Sigmoid colon (tissue), 6 donors: ENCODE measurements at regions not wholly inside any gene's neighbourhood (a gene's known extent, or its start where the extent isn't known, plus 50 kb on each side); places are given as distances from the start of the nearest gene placed in this dataset.
"Not testable (repeated sequence)": the region's sequence is repeated elsewhere in the genome, so short reads cannot be mapped to it uniquely, and the experiment has no call there.

ENCODE experiments used
- DNase-seq: peaks from one replicate; pipeline ENCODE4 v3.0.0-alpha.2; 2019
- H3K27ac ChIP-seq, 4 donors: fragments of 200-600 bp; sonication (generic); one replicate each; pipeline ENCODE4 v1.5.1; 2016 to 2019; ENCODE audit warnings: mild to moderate bottlenecking in 1 of 4
- H3K27me3 ChIP-seq, 3 donors: fragments of 200-600 bp; sonication (generic); one replicate each; pipeline ENCODE4 v1.5.1; 2019; ENCODE audit warnings: mild to moderate bottlenecking in 1 of 3
- H3K36me3 ChIP-seq, 4 donors: fragments of 200-600 bp; sonication (generic); one replicate each; pipeline ENCODE4 v1.5.1; 2016 to 2019
- H3K4me1 ChIP-seq, 4 donors: fragments of 200-600 bp; sonication (generic); one replicate each; pipeline ENCODE4 v1.5.1; 2017 to 2019
- H3K4me3 ChIP-seq, 4 donors: fragments of 200-600 bp; sonication (generic); one replicate each; pipeline ENCODE4 v1.5.1; 2017 to 2019; ENCODE audit warnings: mild to moderate bottlenecking in 2 of 4, moderate library complexity in 1 of 4
- H3K9me3 ChIP-seq, 4 donors: fragments of 200-600 bp in 3 of 4; sonication (generic) in 3 of 4; one replicate each; pipeline versions ENCODE4 v1.5.1 to v1.6.1; 2013 to 2019
- CTCF ChIP-seq, 4 experiments: fragments of 450-650 bp in 3 of 4; fragments of 200-600 bp in 1 of 4; IDR thresholded peaks; one replicate each; pipeline ENCODE4 v1.5.1; 2016 to 2019; ENCODE audit warnings: antibody characterized with exemption in 4 of 4, mild to moderate bottlenecking in 3 of 4, moderate library complexity in 2 of 4
- EP300 ChIP-seq, 4 donors: sonication (generic); formaldehyde crosslinking; IDR thresholded peaks; one replicate each; pipeline ENCODE4 v1.6.1; 2017; ENCODE audit warnings: antibody characterized with exemption in 4 of 4
- POLR2A ChIP-seq, 2 donors: fragments of 450-650 bp; IDR thresholded peaks; one replicate each; pipeline ENCODE4 v1.6.1; 2016; ENCODE audit warnings: antibody characterized with exemption in 2 of 2, mild to moderate bottlenecking in 2 of 2, moderate library complexity in 2 of 2
- POLR2AphosphoS5 ChIP-seq, 4 donors: sonication (generic); formaldehyde crosslinking; IDR thresholded peaks; one replicate each; pipeline ENCODE4 v1.6.1; 2017; ENCODE audit warnings: antibody characterized with exemption in 4 of 4
- WGBS, 2 donors: extraction: QIAGEN DNeasy Blood & Tissue Kit; methylation state at CpG; one replicate each; pipeline ENCODE4 v1.1.7; 2013; 5-methylcytosine and 5-hydroxymethylcytosine counted together
- intact Hi-C: fragments of 100-400 bp; cut with DNase I; formaldehyde crosslinking; loops from one replicate; pipeline ENCODE4 v1.15.1; 2023
- donor health status: healthy with polysubstance abuse.
- donor health status: healthy.

- Histone ChIP-seq H3K36me3 (no peaks in the 10 kb centered on the region), H3K27ac (no peak overlapping the region), H3K4me3 (no peak overlapping the region), H3K9me3 (no peaks in the 10 kb centered on the region), H3K4me1 (no peaks in the 10 kb centered on the region), H3K27me3 (no peaks in the 10 kb centered on the region)
- no peak for DNase-seq
- intact Hi-C loops, result no loop called here
- TF ChIP-seq POLR2AphosphoS5 (IDR thresholded peaks at IDR 0.05) (no peak), CTCF (IDR thresholded peaks at IDR 0.05) (no peak), POLR2A (IDR thresholded peaks at IDR 0.05) (no peak)
- 34 to 67% methylated on average over 5 of the region's 5 CpGs for WGBS, 2 donors
Observed at GRCh38 chr16:48025359-48025758, 130.4 kb downstream of the ABCC12 start.

GRCh38 chr16:48024042-48024441 lies 131.8 kb downstream of the ABCC12 start:
- no peaks in the 10 kb centered on the region for H3K36me3 ChIP-seq
- H3K27me3 ChIP-seq, result no peaks in the 10 kb centered on the region
- H3K4me3 ChIP-seq, result no peak overlapping the region
- H3K9me3 ChIP-seq, result no peaks in the 10 kb centered on the region
- intact Hi-C loops, result no loop called here
- TF ChIP-seq POLR2AphosphoS5 (IDR thresholded peaks at IDR 0.05) (no peak), EP300 (IDR thresholded peaks at IDR 0.05) (no peak), CTCF (IDR thresholded peaks at IDR 0.05) (no peak), POLR2A (IDR thresholded peaks at IDR 0.05) (no peak)
- H3K4me1 ChIP-seq, result no peaks in the 10 kb centered on the region
- WGBS, 2 donors, result 59 to 73% methylated on average over 5 of the region's 5 CpGs
- DNase-seq, result no peak
- no peak overlapping the region for H3K27ac ChIP-seq

GRCh38 chr16:48022496-48022895 lies 133.3 kb downstream of the ABCC12 start:
- Histone ChIP-seq H3K4me3 (no peak overlapping the region), H3K36me3 (no peaks in the 10 kb centered on the region), H3K27me3 (no peaks in the 10 kb centered on the region), H3K27ac (no peak overlapping the region), H3K9me3 (no peaks in the 10 kb centered on the region), H3K4me1 (no peaks in the 10 kb centered on the region)
- no peak for DNase-seq
- intact Hi-C loops, result no loop called here
- no peak for TF ChIP-seq EP300 (IDR thresholded peaks at IDR 0.05)
- no peak for TF ChIP-seq CTCF (IDR thresholded peaks at IDR 0.05)
- no peak for TF ChIP-seq POLR2A (IDR thresholded peaks at IDR 0.05)
- TF ChIP-seq POLR2AphosphoS5 (IDR thresholded peaks at IDR 0.05), result no peak
- WGBS, 2 donors, result 81 to 87% methylated on average over 5 of the region's 5 CpGs

GRCh38 chr16:48020617-48021016 lies 135.2 kb downstream of the ABCC12 start:
- intact Hi-C loops, H3K4me1 ChIP-seq, H3K27me3 ChIP-seq, DNase-seq, H3K4me3 ChIP-seq, H3K36me3 ChIP-seq, H3K9me3 ChIP-seq, H3K27ac ChIP-seq: not testable (repeated sequence)
- 39 to 42% methylated on average over 3 to 4 of the region's 6 CpGs for WGBS, 2 donors

GRCh38 chr16:48014349-48015135 lies 141.3 kb downstream of the ABCC12 start:
- Histone ChIP-seq H3K4me3 (no peak overlapping the region), H3K36me3 (no peaks in the 10 kb centered on the region), H3K27ac (no peak overlapping the region), H3K4me1 (no peaks in the 10 kb centered on the region), H3K9me3 (no peaks in the 10 kb centered on the region), H3K27me3 (no peaks in the 10 kb centered on the region)
- TF ChIP-seq EP300 (IDR thresholded peaks at IDR 0.05), result no peak
- no peak for TF ChIP-seq POLR2AphosphoS5 (IDR thresholded peaks at IDR 0.05)
- intact Hi-C loops, result no loop called here
- DNase-seq, result no peak
- 84 to 85% methylated on average over 10 of the region's 10 CpGs for WGBS, 2 donors

GRCh38 chr16:48013491-48013901 lies 142.3 kb downstream of the ABCC12 start:
- 77 to 79% methylated on average over 6 of the region's 6 CpGs for WGBS, 2 donors
- H3K36me3 ChIP-seq, result no peaks in the 10 kb centered on the region
- no peak overlapping the region for H3K27ac ChIP-seq
- intact Hi-C loops, result no loop called here
- no peak overlapping the region for H3K4me3 ChIP-seq
- DNase-seq, result no peak
- no peak for TF ChIP-seq POLR2AphosphoS5 (IDR thresholded peaks at IDR 0.05)
- H3K9me3 ChIP-seq, result no peaks in the 10 kb centered on the region
- no peaks in the 10 kb centered on the region for H3K27me3 ChIP-seq
- no peaks in the 10 kb centered on the region for H3K4me1 ChIP-seq
